AG04450 (cell line): ENCODE measurements at regions not wholly inside any gene's neighbourhood (a gene's known extent, or its start where the extent isn't known, plus 50 kb on each side); places are given as distances from the start of the nearest gene placed in this dataset.

Source experiments
- CTCF ChIA-PET: fragments of 300-600, 350-600 bp; formaldehyde crosslinking; extraction: SDS; loops from one replicate; lab custom pipeline; 2022; ENCODE audit warnings: antibody characterized with exemption, inconsistent platforms; lab: Charles Lee
- POLR2A ChIA-PET: fragments of 350-600 bp; formaldehyde crosslinking; extraction: SDS; loops from one replicate; lab custom pipeline; 2021; ENCODE audit warnings: antibody characterized with exemption, inconsistent platforms; lab: Yijun Ruan, JAX
- DNase-seq: peaks from one replicate; pipeline ENCODE4 v3.0.0-alpha.2; 2011; ENCODE audit warnings: low read depth, low spot score
- H3K27ac ChIP-seq: one replicate; pipeline ENCODE4 v1.5.1; 2012; ENCODE audit warnings: low read depth, low read length, control low read depth
- H3K27me3 ChIP-seq: one replicate; pipeline ENCODE4 v1.6.0; 2012; ENCODE audit warnings: low read length; ENCODE audit not compliant: control insufficient read depth, insufficient read depth
- H3K4me3 ChIP-seq: 2 replicates; pipeline ENCODE4 v1.5.1; 2011; ENCODE audit warnings: mild to moderate bottlenecking, low read depth, low read length, control low read depth
- H3K9me3 ChIP-seq: 2 replicates; pipeline ENCODE4 v1.5.1; 2012; ENCODE audit warnings: low read length; ENCODE audit not compliant: control insufficient read depth, insufficient read depth
- TF ChIP-seq, protein P1 (sequence below): IDR thresholded peaks from 2 replicates; pipeline ENCODE4 v1.5.1; 2011; ENCODE audit warnings: low read depth, low read length, control low read depth, inconsistent platforms

DNA sequence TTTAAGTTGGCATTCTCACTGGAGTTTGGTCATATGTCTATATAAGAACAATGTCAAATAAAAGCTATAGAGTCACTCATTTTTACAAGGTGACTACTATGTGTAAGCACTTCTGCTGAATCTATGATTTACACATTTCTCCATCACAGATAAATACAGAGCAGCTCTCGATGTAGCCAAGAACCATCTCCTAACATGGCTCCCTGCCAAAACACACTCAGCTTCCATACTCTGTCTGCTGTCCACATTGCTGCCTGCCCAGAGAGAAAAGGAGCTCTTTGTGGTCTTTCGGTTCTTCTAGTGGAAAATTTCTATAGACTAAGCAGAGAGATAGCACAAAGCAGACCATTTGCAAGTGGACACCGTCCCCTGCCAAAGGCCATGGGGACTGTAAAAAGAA, 190.9 kb upstream of the KLF12 start:
- no peaks in the 10 kb centered on the region for H3K9me3 ChIP-seq
- H3K27me3 ChIP-seq = no peaks in the 10 kb centered on the region
- DNase-seq = peak; percentile 67
- TF ChIP-seq, protein P1, sequence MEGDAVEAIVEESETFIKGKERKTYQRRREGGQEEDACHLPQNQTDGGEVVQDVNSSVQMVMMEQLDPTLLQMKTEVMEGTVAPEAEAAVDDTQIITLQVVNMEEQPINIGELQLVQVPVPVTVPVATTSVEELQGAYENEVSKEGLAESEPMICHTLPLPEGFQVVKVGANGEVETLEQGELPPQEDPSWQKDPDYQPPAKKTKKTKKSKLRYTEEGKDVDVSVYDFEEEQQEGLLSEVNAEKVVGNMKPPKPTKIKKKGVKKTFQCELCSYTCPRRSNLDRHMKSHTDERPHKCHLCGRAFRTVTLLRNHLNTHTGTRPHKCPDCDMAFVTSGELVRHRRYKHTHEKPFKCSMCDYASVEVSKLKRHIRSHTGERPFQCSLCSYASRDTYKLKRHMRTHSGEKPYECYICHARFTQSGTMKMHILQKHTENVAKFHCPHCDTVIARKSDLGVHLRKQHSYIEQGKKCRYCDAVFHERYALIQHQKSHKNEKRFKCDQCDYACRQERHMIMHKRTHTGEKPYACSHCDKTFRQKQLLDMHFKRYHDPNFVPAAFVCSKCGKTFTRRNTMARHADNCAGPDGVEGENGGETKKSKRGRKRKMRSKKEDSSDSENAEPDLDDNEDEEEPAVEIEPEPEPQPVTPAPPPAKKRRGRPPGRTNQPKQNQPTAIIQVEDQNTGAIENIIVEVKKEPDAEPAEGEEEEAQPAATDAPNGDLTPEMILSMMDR = no peak
- H3K4me3 ChIP-seq = peak overlapping the region; percentile 35
- no peak overlapping the region for H3K27ac ChIP-seq
- CTCF ChIA-PET = interaction anchor here (0.8 kb wide), 1 partner anchor 39 kb away, joined by 3 read pairs; no protein-coding TSS in a partner anchor
- POLR2A ChIA-PET = interaction anchor here (0.5 to 1.1 kb wide), 3 partner anchors 17 to 602 kb away, joined by 3 read pairs; no protein-coding TSS in a partner anchor

DNA sequence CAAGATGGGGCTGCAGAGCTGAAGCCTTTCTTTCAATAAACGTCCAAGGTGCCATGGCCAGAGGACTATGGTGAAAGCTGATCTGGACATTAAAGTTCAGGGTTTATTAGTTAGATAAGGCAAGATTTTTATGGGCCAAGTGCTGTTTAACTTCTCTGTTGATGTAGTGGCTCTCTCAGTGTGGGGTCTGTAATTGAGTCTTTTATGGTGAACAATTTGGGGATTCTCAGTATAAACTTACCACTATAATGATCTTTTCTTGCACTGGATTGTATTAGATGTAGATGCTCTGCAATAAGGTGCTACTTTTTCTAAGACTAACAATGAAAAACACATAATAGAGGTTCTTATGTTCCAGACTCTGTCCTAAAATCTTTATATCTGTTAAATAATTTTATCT, 190.1 kb upstream of the KLF12 start:
- CTCF ChIA-PET = no interaction called here
- DNase-seq = no peak
- H3K27ac ChIP-seq = no peak overlapping the region
- H3K9me3 ChIP-seq = no peaks in the 10 kb centered on the region
- H3K27me3 ChIP-seq = no peaks in the 10 kb centered on the region
- TF ChIP-seq, protein P1 = no peak
- POLR2A ChIA-PET = interaction anchor here (0.5 kb wide), 1 partner anchor 601 kb away, joined by 3 read pairs; no protein-coding TSS in a partner anchor
- H3K4me3 ChIP-seq = no peak overlapping the region

DNA sequence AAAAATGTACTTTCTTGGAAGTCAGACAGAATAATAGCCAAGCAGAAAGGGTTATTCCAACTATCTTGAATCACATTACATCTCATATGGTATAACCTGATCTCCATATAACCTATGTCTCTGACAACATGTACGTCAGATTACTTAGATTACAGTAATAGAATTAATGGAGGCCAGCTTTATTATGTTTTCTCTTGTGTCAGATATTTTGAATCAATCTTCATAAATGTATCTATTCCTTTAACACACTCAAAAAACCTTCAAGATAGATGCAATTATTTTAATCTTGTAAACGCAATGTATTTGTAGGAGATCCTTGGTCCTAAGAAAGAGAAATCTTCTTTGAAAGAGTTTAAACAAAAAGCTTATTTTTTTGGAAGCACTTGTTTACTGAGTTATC, 188.4 kb upstream of the KLF12 start:
- CTCF ChIA-PET = interaction anchor here (0.7 kb wide), 1 partner anchor 897 kb away, joined by 3 read pairs; no protein-coding TSS in a partner anchor
- Histone ChIP-seq H3K4me3 (no peak overlapping the region), H3K27ac (no peak overlapping the region), H3K9me3 (no peaks in the 10 kb centered on the region), H3K27me3 (no peaks in the 10 kb centered on the region)
- TF ChIP-seq, protein P1 = no peak
- POLR2A ChIA-PET = no interaction called here
- no peak for DNase-seq

DNA sequence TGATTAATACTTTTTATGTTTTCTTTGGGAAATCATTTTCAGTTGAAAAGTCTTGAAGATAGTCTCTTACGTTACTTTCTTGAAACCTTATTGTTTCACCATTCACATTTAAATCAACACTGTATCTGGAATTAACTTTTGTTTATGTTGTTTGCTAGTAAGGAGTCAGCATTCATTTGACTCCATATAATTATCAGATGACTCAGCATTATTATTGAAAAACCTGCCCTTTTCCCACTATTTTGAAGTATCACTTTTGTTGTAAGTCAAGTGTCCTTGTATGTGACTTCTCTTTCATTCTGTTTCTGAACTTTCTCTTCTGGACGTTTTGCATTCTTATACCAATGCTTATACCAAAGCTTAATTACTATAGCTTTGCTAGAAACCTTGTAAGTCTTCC, 186.1 kb upstream of the KLF12 start:
- POLR2A ChIA-PET = no interaction called here
- Histone ChIP-seq H3K27me3 (no peaks in the 10 kb centered on the region), H3K4me3 (no peak overlapping the region), H3K9me3 (no peaks in the 10 kb centered on the region), H3K27ac (no peak overlapping the region)
- TF ChIP-seq, protein P1 = no peak
- no peak for DNase-seq
- CTCF ChIA-PET = no interaction called here

DNA sequence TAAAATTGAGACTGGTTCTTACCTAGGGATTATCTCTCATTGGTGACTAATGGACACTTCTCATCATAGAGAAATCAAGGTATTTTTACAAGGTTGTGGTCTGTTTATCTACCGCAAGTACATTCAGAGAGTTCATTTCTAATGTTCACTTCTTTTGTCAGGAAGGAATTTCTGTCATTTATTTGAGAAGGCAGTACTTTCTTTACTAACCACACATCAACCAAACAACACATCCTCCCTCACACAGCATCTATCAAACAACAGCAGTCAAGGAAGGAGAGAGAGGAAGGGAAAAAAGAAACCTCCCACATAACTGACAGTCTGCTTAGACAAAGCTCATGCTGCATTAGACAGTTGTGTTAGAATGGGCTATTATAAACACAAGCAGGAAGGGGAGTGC, 182.3 kb upstream of the KLF12 start:
- ChIA-PET CTCF (no interaction called here), POLR2A (no interaction called here)
- Histone ChIP-seq H3K9me3 (no peaks in the 10 kb centered on the region), H3K27ac (no peak overlapping the region), H3K4me3 (no peak overlapping the region), H3K27me3 (no peaks in the 10 kb centered on the region)
- TF ChIP-seq, protein P1 = no peak
- DNase-seq = no peak
